SK-N-MC (cell line): ENCODE measurements at regions not wholly inside any gene's neighbourhood (a gene's known extent, or its start where the extent isn't known, plus 50 kb on each side); places are given as distances from the start of the nearest gene placed in this dataset.
"Not testable (repeated sequence)": the region's sequence is repeated elsewhere in the genome, so short reads cannot be mapped to it uniquely, and the experiment has no call there.

Experiments used
- DNase-seq: peaks from one replicate; pipeline ENCODE4 v3.0.0-alpha.2; 2011; ENCODE audit warnings: low read depth, low spot score
- H3K27ac ChIP-seq: fragments of 200-600 bp; sonication (generic); 2 replicates; pipeline ENCODE4 v1.5.1; 2016; ENCODE audit warnings: mixed run types
- H3K36me3 ChIP-seq: fragments of 200-600 bp; sonication (generic); 2 replicates; pipeline ENCODE4 v1.6.1; 2017; ENCODE audit warnings: antibody characterized with exemption, low read length, mixed read lengths; ENCODE audit not compliant: insufficient read depth
- H3K4me3 ChIP-seq: fragments of 200-600 bp; sonication (generic); 2 replicates; pipeline ENCODE4 v1.5.1; 2016
- H3K9ac ChIP-seq: fragments of 200-600 bp; sonication (generic); 2 replicates; pipeline ENCODE4 v1.8.0; 2017; ENCODE audit warnings: mixed run types, mixed read lengths; ENCODE audit not compliant: insufficient read length
- H3K9me3 ChIP-seq: fragments of 200-600 bp; sonication (generic); 2 replicates; pipeline ENCODE4 v1.6.1; 2017; ENCODE audit warnings: low read depth, mild to moderate bottlenecking, antibody characterized with exemption, low read length, moderate library complexity, mixed read lengths
- EZH2 ChIP-seq: fragments of 200-600 bp; sonication (generic); IDR thresholded peaks from one replicate; pipeline ENCODE4 v1.6.1; 2017; ENCODE audit warnings: antibody characterized with exemption
- FOXP2 ChIP-seq: optimal IDR thresholded peaks from 2 replicates; pipeline ENCODE3; 2011; ENCODE audit warnings: mild to moderate bottlenecking, moderate library complexity; ENCODE audit not compliant: insufficient read depth; ENCODE audit errors: extremely low read length, control extremely low read depth
- POLR2AphosphoS5 ChIP-seq: IDR thresholded peaks from 2 replicates; pipeline ENCODE4 v1.6.1; 2012; ENCODE audit warnings: mild to moderate bottlenecking, low read depth, low read length, borderline replicate concordance

GRCh38 chr9:11702548-11702947, 990.6 kb upstream of the TYRP1 start:
- Histone ChIP-seq H3K27ac (no peak overlapping the region), H3K9me3 (no peaks in the 10 kb centered on the region), H3K36me3 (no peaks in the 10 kb centered on the region), H3K4me3 (no peak overlapping the region), H3K9ac (no peak overlapping the region)
- no peak for DNase-seq
- TF ChIP-seq FOXP2: no peak
- no peak for TF ChIP-seq EZH2
- TF ChIP-seq POLR2AphosphoS5: no peak

DNA sequence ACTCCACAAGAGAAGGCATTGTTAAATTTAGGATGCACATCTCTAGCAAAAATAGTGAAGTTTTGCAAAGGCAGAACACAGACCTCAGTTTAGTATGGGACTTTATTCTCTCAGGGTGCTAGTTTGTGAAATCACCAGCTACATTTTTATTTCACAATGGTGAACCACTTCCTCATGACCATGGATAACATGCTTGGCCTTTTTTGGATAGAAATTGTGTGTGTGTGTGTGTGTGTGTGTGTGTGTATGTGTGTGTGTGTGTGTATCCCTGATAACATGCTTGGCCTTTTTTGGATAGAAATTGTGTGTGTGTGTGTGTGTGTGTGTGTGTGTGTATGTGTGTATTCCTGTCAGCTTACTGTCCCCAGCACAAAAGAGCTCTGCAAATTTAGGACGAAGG, 989.0 kb upstream of the TYRP1 start:
- not testable (repeated sequence) for H3K9me3 ChIP-seq, H3K36me3 ChIP-seq, H3K4me3 ChIP-seq, H3K9ac ChIP-seq, DNase-seq, H3K27ac ChIP-seq

GRCh38 chr9:11708899-11709298, 984.3 kb upstream of the TYRP1 start:
- no peak for TF ChIP-seq EZH2
- TF ChIP-seq FOXP2: no peak
- TF ChIP-seq POLR2AphosphoS5: no peak
- no peak overlapping the region for H3K4me3 ChIP-seq
- H3K9me3 ChIP-seq: no peaks in the 10 kb centered on the region
- no peak overlapping the region for H3K9ac ChIP-seq
- no peak overlapping the region for H3K27ac ChIP-seq
- H3K36me3 ChIP-seq: no peaks in the 10 kb centered on the region
- no peak for DNase-seq

GRCh38 chr9:11709567-11709966, 983.6 kb upstream of the TYRP1 start:
- no peak overlapping the region for H3K27ac ChIP-seq
- no peak for TF ChIP-seq EZH2
- no peak for TF ChIP-seq FOXP2
- no peak for TF ChIP-seq POLR2AphosphoS5
- H3K9ac ChIP-seq: no peak overlapping the region
- no peaks in the 10 kb centered on the region for H3K9me3 ChIP-seq
- no peaks in the 10 kb centered on the region for H3K36me3 ChIP-seq
- no peak overlapping the region for H3K4me3 ChIP-seq
- no peak for DNase-seq

DNA sequence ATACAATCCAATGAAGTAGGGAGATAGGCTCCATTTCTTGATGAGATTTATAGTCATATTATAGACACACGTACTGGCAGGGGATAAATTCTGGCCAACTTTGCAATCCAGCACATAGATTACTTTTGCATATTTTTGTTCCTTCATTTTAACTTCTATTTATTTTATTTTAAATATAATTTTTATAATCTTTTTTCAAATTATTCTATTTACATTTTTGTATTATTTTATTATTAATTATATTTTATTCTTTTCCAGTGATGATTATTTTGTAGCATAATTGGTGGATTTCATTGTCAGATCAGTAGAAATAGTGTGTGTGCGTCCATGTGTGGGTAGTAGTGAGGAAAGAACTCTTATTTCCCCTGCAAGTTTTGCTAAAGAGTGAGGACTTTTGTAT, 980.1 kb upstream of the TYRP1 start:
- Histone ChIP-seq H3K36me3 (no peaks in the 10 kb centered on the region), H3K4me3 (no peak overlapping the region), H3K9me3 (no peaks in the 10 kb centered on the region), H3K9ac (no peak overlapping the region), H3K27ac (no peak overlapping the region)
- DNase-seq: no peak
- no peak for TF ChIP-seq POLR2AphosphoS5
- no peak for TF ChIP-seq FOXP2
- TF ChIP-seq EZH2: no peak

DNA sequence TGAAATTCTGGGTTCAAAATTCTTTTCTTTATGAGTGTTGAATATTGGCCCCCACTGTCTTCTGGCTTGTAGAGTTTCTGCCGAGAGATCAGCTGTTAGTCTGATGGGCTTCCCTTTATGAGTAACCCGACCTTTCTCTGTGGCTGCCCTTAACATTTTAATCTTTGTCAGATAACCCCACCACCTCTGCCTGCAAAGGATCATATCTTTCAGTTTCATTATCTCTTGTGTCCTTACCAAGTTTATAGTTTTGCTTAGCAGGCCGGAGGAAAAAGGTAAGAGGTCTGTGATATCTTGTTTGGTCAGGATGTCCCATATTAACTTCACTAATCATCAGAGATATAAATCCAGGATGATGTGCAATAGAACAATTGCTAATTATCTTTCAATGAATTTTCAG, 970.2 kb upstream of the TYRP1 start:
- no peak for DNase-seq
- Histone ChIP-seq H3K4me3 (no peak overlapping the region), H3K36me3 (no peaks in the 10 kb centered on the region), H3K27ac (no peak overlapping the region), H3K9me3 (no peaks in the 10 kb centered on the region), H3K9ac (no peak overlapping the region)
- no peak for TF ChIP-seq FOXP2
- no peak for TF ChIP-seq EZH2
- TF ChIP-seq POLR2AphosphoS5: no peak

DNA sequence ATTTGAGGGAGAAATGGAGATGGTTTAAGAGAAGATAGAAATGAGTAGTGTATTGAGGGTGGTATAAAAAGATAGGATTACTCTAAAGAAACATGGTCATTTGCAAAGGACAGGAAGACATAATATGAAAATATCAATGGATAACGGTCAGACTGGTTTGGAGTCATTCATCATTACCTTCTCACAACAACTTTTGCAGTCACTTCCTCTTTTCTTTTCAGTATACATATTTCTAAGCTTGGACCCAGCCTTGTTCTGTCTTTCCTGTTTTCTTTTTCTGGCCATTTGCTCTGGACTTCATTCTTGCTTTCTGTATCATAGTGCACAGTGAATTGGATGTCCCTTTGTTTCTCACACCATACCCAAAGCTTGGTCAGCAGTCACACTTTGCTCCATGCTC, 966.5 kb upstream of the TYRP1 start:
- Histone ChIP-seq H3K9me3 (no peaks in the 10 kb centered on the region), H3K9ac (no peak overlapping the region), H3K36me3 (no peaks in the 10 kb centered on the region), H3K4me3 (no peak overlapping the region), H3K27ac (no peak overlapping the region)
- no peak for DNase-seq
- TF ChIP-seq FOXP2 (no peak), EZH2 (no peak), POLR2AphosphoS5 (no peak)

DNA sequence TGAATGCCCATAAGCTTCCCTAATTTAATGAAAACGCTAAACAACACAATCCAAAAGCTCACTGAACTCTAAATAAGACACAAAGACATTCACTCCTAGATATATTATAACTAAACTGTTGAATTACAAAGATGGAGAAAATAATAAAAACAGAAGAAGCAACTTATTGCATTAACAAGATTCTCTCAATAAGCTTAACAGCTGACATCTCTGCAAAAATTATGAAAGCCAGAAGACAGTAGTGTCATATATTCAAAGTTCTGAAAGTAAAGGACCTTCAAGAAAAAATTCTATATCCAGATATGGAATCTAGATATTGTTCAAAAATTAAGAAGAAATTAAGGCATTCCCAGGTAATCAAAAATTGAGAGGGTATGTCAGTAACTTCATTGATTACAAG, 957.8 kb upstream of the TYRP1 start:
- Histone ChIP-seq H3K36me3 (no peaks in the 10 kb centered on the region), H3K9me3 (no peaks in the 10 kb centered on the region; the same call in 1 of the 2 replicates), H3K4me3 (no peak overlapping the region), H3K9ac (no peak overlapping the region), H3K27ac (no peak overlapping the region)
- no peak for TF ChIP-seq FOXP2
- no peak for TF ChIP-seq POLR2AphosphoS5
- TF ChIP-seq EZH2: no peak
- DNase-seq: no peak

GRCh38 chr9:11742471-11742870, 950.7 kb upstream of the TYRP1 start:
- Histone ChIP-seq H3K36me3 (no peaks in the 10 kb centered on the region), H3K27ac (no peak overlapping the region), H3K9ac (no peak overlapping the region), H3K9me3 (no peaks in the 10 kb centered on the region), H3K4me3 (no peak overlapping the region)
- DNase-seq: no peak
- TF ChIP-seq FOXP2: no peak
- TF ChIP-seq POLR2AphosphoS5: no peak
- no peak for TF ChIP-seq EZH2
